Peyer's patch (tissue), 4 donors: ENCODE measurements at regions not wholly inside any gene's neighbourhood (a gene's known extent, or its start where the extent isn't known, plus 50 kb on each side); places are given as distances from the start of the nearest gene placed in this dataset.

Experiments
- CTCF ChIP-seq, 6 experiments: fragments of 450-650 bp in 4 of 6; fragments of 200-600 bp in 2 of 6; sonication (generic) in 1 of 6; IDR thresholded peaks; one replicate each; pipeline ENCODE4 v1.5.1; 2017 to 2019; ENCODE audit warnings: antibody characterized with exemption in 6 of 6, mild to moderate bottlenecking in 3 of 6, moderate library complexity in 1 of 6
- POLR2A ChIP-seq, 2 donors: fragments of 450-650 bp; IDR thresholded peaks; one replicate each; pipeline ENCODE4 v1.5.1; 2017; ENCODE audit warnings: antibody characterized with exemption in 2 of 2, mild to moderate bottlenecking in 2 of 2, moderate library complexity in 2 of 2

- TF ChIP-seq CTCF (IDR thresholded peaks at IDR 0.05) = no peak
- no peak for TF ChIP-seq POLR2A (IDR thresholded peaks at IDR 0.05)
Observed at GRCh38 chr7:109092268-109092667, 522.6 kb downstream of the DNAJB9 start.
